NT2/D1 (cell line): ENCODE measurements at regions not wholly inside any gene's neighbourhood (a gene's known extent, or its start where the extent isn't known, plus 50 kb on each side); places are given as distances from the start of the nearest gene placed in this dataset.

ENCODE experiments used
- DNase-seq: peaks from one replicate; pipeline ENCODE4 v3.0.0-alpha.2; 2011; ENCODE audit warnings: low read depth, low spot score
- H3K27me3 ChIP-seq: 2 replicates; pipeline ENCODE4 v1.6.0; 2011; ENCODE audit warnings: mild to moderate bottlenecking; ENCODE audit not compliant: insufficient read length, insufficient read depth
- H3K36me3 ChIP-seq: 2 replicates; pipeline ENCODE4 v1.6.1; 2011; ENCODE audit warnings: mild to moderate bottlenecking, low read length, mixed read lengths; ENCODE audit not compliant: insufficient read depth, insufficient read length
- H3K4me1 ChIP-seq: 2 replicates; pipeline ENCODE4 v1.5.1; 2011; ENCODE audit not compliant: insufficient read depth, insufficient read length
- H3K4me3 ChIP-seq: 2 replicates; pipeline ENCODE4 v1.5.1; 2011; ENCODE audit warnings: low read depth; ENCODE audit not compliant: insufficient read length
- H3K9ac ChIP-seq: 2 replicates; pipeline ENCODE4 v1.6.0; 2011; ENCODE audit warnings: low read depth; ENCODE audit not compliant: insufficient read length
- H3K9me3 ChIP-seq: 2 replicates; pipeline ENCODE4 v1.5.1; 2011; ENCODE audit warnings: mild to moderate bottlenecking, low read length; ENCODE audit not compliant: insufficient read depth
- SUZ12 ChIP-seq: IDR thresholded peaks from 2 replicates; pipeline ENCODE4 v1.6.1; 2011; ENCODE audit not compliant: insufficient read length, insufficient read depth; ENCODE audit errors: extremely low read depth
- YY1 ChIP-seq: IDR thresholded peaks from 2 replicates; pipeline ENCODE4 v1.6.1; 2011; ENCODE audit not compliant: insufficient read length, insufficient read depth
- ZNF274 ChIP-seq: IDR thresholded peaks from 2 replicates; pipeline ENCODE4 v1.6.1; 2011; ENCODE audit warnings: mild to moderate bottlenecking, low read depth, low read length

DNA sequence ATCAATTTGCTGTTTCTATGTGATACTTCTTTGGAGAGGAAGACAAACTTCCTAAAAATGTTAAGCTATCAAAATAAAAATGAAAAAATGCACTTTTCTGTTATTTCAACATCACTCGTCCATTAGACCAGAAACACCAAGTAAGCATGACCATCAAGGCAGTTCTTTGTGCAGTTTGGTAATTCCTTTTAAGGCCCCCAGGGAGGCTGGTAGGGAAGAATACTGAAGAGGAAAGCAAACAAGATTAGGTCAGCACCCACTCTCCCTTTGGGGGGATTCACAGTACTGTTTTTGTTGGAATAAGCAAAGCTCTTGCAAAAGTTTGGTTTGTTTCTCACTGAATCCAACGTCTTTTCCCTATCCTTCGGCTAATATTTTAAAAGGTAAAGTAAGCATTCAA lies 206.8 kb upstream of the SLC35B3 start:
- H3K9ac ChIP-seq = no peak overlapping the region
- H3K27me3 ChIP-seq = no peaks in the 10 kb centered on the region
- TF ChIP-seq YY1 = no peak
- no peak for TF ChIP-seq ZNF274
- no peak for TF ChIP-seq SUZ12
- no peak for DNase-seq
- H3K9me3 ChIP-seq = no peaks in the 10 kb centered on the region
- no peaks in the 10 kb centered on the region for H3K4me1 ChIP-seq
- no peaks in the 10 kb centered on the region for H3K36me3 ChIP-seq
- H3K4me3 ChIP-seq = no peak overlapping the region

DNA sequence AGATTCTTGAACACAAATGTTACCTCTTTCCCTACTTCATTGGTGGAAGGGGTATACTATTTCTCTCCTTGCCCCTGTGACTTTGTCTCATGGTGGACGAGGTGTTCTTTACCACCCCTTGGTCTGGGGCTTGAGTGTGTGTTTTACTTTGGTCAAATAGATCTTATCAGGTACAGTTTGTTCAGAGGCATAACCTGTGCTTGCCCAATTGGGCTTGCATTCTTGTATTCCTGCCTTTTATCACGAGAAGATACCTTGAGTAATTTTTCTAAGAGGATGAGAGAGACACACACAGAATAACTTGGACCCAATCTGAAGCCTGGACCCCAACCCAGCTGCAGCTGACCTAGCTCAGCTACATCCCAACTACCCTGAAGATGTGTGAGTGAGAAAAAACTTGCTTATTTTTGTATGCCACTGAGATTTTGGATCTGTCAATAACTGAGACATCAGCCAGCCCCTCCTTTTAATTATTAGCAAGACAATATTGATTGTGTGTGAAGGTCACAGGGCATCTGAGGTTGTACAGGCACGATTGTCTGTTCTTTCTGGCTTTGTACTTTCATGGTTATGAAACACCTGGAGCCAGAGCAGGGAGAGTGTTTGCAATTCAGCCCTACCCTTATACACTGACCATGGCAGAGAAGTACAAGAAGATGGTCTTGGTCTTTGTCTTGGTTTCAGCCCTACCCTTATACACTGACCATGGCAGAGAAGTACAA lies 204.7 kb upstream of the SLC35B3 start:
- TF ChIP-seq SUZ12 (no peak), YY1 (no peak), ZNF274 (no peak)
- H3K9me3 ChIP-seq = no peaks in the 10 kb centered on the region
- no peak overlapping the region for H3K9ac ChIP-seq
- H3K4me3 ChIP-seq = no peak overlapping the region
- no peaks in the 10 kb centered on the region for H3K36me3 ChIP-seq
- DNase-seq = no peak
- H3K27me3 ChIP-seq = no peaks in the 10 kb centered on the region
- no peaks in the 10 kb centered on the region for H3K4me1 ChIP-seq

DNA sequence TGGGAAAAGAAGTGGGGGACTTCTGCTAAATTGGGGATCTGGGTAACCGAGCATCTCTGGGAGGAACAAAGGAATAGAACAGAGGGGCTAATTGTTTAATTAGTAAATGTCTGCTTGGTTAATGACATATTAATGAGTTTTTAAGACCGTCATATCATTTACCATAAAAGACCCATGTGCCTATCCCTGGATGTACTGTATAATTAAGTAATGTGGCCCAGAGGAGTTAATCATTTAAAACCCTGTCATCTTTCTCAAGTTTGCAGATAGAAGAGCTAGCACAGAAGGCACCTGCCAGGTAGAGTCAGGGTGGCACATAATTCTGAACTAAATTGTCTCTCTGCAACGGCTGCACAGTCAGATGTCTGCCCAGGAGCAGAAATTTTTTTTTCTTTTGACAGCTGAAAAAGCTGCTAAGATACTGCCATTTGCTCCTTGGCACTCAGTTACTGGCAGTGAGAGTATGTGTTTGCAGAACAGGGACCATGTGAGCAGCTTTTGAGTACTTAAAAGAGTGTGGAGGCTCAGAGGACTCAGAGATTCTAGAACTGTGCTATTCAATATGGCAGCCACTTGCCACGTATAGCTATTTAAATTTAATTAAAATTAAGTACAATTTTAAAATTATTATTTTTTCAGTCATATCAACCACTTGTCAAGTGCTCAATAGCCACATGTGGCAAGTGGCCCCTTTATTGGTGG lies 202.7 kb upstream of the SLC35B3 start:
- TF ChIP-seq SUZ12 (no peak), YY1 (no peak), ZNF274 (no peak)

DNA sequence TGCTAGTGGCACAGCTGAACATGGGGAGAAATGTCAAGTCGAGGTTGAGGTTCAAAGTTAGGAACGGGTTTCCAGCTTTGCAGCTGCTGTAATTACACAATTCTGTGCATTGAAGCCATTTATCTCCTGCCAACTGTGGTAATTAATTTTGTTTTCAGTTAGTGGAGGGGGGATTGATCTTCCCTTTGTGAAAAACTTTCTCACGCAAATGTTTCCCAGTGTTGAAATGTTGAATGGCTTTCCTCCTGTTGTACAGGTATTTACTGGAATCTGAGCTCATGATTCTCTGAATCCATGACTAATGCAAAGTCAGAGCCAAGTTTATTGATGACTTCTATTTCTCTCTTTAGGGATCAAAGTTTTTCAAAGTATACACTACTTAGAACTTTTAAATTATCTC lies 198.4 kb upstream of the SLC35B3 start:
- DNase-seq = no peak
- H3K9me3 ChIP-seq = no peaks in the 10 kb centered on the region
- no peak overlapping the region for H3K9ac ChIP-seq
- no peaks in the 10 kb centered on the region for H3K4me1 ChIP-seq
- TF ChIP-seq YY1 (no peak), ZNF274 (no peak), SUZ12 (no peak)
- no peaks in the 10 kb centered on the region for H3K27me3 ChIP-seq
- H3K4me3 ChIP-seq = no peak overlapping the region
- no peaks in the 10 kb centered on the region for H3K36me3 ChIP-seq

More for the DNA sequence above, 202.7 kb upstream of the SLC35B3 start:
- no peaks in the 10 kb centered on the region for H3K9me3 ChIP-seq
- no peak overlapping the region for H3K4me3 ChIP-seq
- H3K4me1 ChIP-seq = no peaks in the 10 kb centered on the region
- no peaks in the 10 kb centered on the region for H3K36me3 ChIP-seq
- H3K27me3 ChIP-seq = no peaks in the 10 kb centered on the region
- H3K9ac ChIP-seq = no peak overlapping the region
- no peak for DNase-seq

DNA sequence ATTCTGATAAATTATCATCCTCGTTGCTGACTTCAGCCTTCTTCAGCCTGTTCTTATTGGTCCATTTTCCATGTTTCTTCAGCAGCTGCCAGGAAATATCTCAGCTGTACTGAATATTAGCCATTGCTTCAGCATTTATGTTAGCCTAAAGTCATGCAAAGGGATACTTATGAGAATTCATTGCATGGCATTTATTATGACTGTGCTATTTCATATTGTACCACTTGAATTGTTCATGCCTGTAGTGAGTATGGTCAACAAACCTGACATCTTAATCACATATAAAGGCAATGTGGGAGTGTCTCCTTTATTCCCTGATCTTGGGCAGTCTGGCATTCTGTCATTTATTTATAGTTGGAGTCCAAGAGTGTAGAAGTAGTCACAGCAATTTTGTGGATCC lies 193.4 kb upstream of the SLC35B3 start:
- Histone ChIP-seq H3K4me1 (no peaks in the 10 kb centered on the region), H3K4me3 (no peak overlapping the region), H3K9me3 (no peaks in the 10 kb centered on the region), H3K36me3 (no peaks in the 10 kb centered on the region), H3K27me3 (no peaks in the 10 kb centered on the region), H3K9ac (no peak overlapping the region)
- no peak for DNase-seq
- TF ChIP-seq YY1 (no peak), ZNF274 (no peak), SUZ12 (no peak)

DNA sequence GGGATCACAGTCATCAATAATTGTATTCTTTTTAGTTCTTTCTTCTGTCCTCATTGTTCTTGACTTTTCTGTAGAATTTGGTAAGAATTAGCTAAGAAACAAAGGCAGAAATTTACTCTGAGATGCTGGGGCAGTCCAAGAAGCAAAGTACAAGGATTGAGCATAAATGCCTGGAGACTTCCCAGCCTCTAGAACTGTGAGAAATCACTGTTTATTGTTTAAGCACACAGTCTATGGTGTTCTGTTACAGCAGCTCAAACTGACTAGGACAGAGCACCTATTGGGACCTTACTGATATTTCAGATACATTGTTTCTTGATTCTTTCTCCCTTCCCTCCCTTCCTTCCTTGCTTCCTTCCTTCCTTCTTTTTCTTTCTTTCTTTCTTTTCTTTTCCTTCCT lies 192.7 kb upstream of the SLC35B3 start:
- Histone ChIP-seq H3K4me1 (no peaks in the 10 kb centered on the region), H3K36me3 (no peaks in the 10 kb centered on the region), H3K4me3 (no peak overlapping the region), H3K27me3 (no peaks in the 10 kb centered on the region), H3K9me3 (no peaks in the 10 kb centered on the region), H3K9ac (no peak overlapping the region)
- DNase-seq = no peak
- TF ChIP-seq YY1 = no peak
- no peak for TF ChIP-seq ZNF274
- TF ChIP-seq SUZ12 = no peak

DNA sequence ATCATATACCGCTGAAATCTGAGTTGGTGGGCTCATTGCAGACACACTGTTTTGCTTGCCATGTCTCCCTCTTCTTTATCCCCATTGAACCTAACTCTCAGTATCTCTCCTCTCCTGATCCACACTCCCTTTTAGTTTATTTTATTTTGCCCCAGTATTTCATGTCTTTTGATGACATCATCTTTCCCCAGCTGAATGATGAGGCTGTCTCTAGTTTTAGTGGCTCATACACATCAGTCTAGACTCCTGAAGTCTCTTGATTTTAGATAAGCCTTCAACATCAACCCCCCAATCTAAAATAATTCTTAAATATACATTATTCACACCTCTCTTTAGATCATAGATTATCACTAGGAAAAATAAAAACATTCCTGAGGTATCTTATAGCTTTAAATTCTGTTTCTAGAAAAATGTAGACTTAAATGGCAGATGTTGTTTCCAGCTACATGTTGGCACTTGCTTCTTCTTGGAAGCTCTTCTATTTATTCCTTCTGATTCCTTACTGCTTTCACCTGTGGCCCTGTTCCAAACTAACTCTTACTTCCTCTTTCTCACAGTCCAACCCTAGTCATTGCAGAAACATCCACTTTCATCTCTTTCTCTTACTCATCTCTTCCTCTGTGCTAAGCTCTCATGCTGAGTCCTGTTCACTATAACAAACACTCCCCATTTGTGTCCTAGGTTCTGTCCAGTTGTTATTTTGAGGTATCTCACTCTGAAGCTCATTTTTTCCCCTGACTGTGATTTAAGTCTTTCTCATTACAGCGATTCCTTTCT lies 191.9 kb upstream of the SLC35B3 start:
- no peak overlapping the region for H3K9ac ChIP-seq
- no peak for DNase-seq
- H3K4me1 ChIP-seq = no peaks in the 10 kb centered on the region
- no peaks in the 10 kb centered on the region for H3K9me3 ChIP-seq
- no peaks in the 10 kb centered on the region for H3K36me3 ChIP-seq
- H3K27me3 ChIP-seq = no peaks in the 10 kb centered on the region
- TF ChIP-seq YY1 = no peak
- no peak for TF ChIP-seq ZNF274
- no peak for TF ChIP-seq SUZ12
- no peak overlapping the region for H3K4me3 ChIP-seq
